ENCODE measurements at regions not wholly inside any gene's neighbourhood (a gene's known extent, or its start where the extent isn't known, plus 50 kb on each side); places are given as distances from the start of the nearest gene placed in this dataset.
A peak's percentile ranks its signal among the peaks of the same experiment; 100 is the strongest.
"Not testable (repeated sequence)": the region's sequence is repeated elsewhere in the genome, so short reads cannot be mapped to it uniquely, and the experiment has no call there.

- CTCF ChIA-PET = no interaction called here
- DNase-seq = no peak
- Mint-ChIP-seq H3K4me1 (peaks cover 16% of the 10 kb centered on the region), H3K27ac (no peak overlapping the region), H3K4me3 (no peak overlapping the region), H3K9me3 (no peaks in the 10 kb centered on the region), H3K36me3 (no peaks in the 10 kb centered on the region), H3K27me3 (peaks cover 7% of the 10 kb centered on the region)
Observed at GRCh38 chr15:81056304-81056703, 55.6 kb downstream of the TLNRD1 start.

GRCh38 chr15:81060470-81060869 is 59.7 kb downstream of the TLNRD1 start:
- DNase-seq = no peak
- H3K9me3 Mint-ChIP-seq = no peaks in the 10 kb centered on the region
- CTCF ChIA-PET = interaction anchor here (1.7 kb wide), 1 partner anchor 206 kb away, joined by 4 read pairs; no protein-coding TSS in a partner anchor
- no peak overlapping the region for H3K27ac Mint-ChIP-seq
- peaks cover 3% of the 10 kb centered on the region for H3K4me1 Mint-ChIP-seq
- H3K4me3 Mint-ChIP-seq = no peak overlapping the region
- H3K27me3 Mint-ChIP-seq = peaks cover 7% of the 10 kb centered on the region
- no peaks in the 10 kb centered on the region for H3K36me3 Mint-ChIP-seq

GRCh38 chr15:81060907-81061306 is 60.2 kb downstream of the TLNRD1 start:
- Mint-ChIP-seq H3K27me3 (peaks cover 7% of the 10 kb centered on the region), H3K4me1 (peaks cover 3% of the 10 kb centered on the region), H3K9me3 (no peaks in the 10 kb centered on the region), H3K27ac (no peak overlapping the region), H3K4me3 (no peak overlapping the region), H3K36me3 (no peaks in the 10 kb centered on the region)
- CTCF ChIA-PET = interaction anchor here (1.7 kb wide), 1 partner anchor 205 kb away, joined by 4 read pairs; no protein-coding TSS in a partner anchor
- no peak for DNase-seq

- Mint-ChIP-seq H3K9me3 (no peaks in the 10 kb centered on the region), H3K4me3 (no peak overlapping the region), H3K27me3 (peaks cover 7% of the 10 kb centered on the region), H3K36me3 (no peaks in the 10 kb centered on the region), H3K4me1 (peaks cover 3% of the 10 kb centered on the region), H3K27ac (no peak overlapping the region)
- DNase-seq = no peak
- CTCF ChIA-PET = no interaction called here
Observed at GRCh38 chr15:81061490-81062253, 60.9 kb downstream of the TLNRD1 start.

GRCh38 chr15:81062937-81063336 is 62.2 kb downstream of the TLNRD1 start:
- Mint-ChIP-seq H3K27ac (no peak overlapping the region), H3K27me3 (peaks cover 9% of the 10 kb centered on the region)
- CTCF ChIA-PET = no interaction called here

GRCh38 chr15:81064253-81064652 is 63.5 kb downstream of the TLNRD1 start:
- no peak overlapping the region for H3K27ac Mint-ChIP-seq
- no peak overlapping the region for H3K4me3 Mint-ChIP-seq
- CTCF ChIA-PET = interaction anchor here (1.5 kb wide), 1 partner anchor 202 kb away, joined by 4 read pairs; no protein-coding TSS in a partner anchor
- DNase-seq = no peak
- H3K27me3 Mint-ChIP-seq = peaks cover 12% of the 10 kb centered on the region
- no peaks in the 10 kb centered on the region for H3K9me3 Mint-ChIP-seq
- H3K36me3 Mint-ChIP-seq = no peaks in the 10 kb centered on the region
- peaks cover 7% of the 10 kb centered on the region for H3K4me1 Mint-ChIP-seq

More at GRCh38 chr15:81062937-81063336, 62.2 kb downstream of the TLNRD1 start:
- DNase-seq = no peak
- Mint-ChIP-seq H3K4me1 (peaks cover 3% of the 10 kb centered on the region), H3K9me3 (no peaks in the 10 kb centered on the region), H3K4me3 (no peak overlapping the region), H3K36me3 (no peaks in the 10 kb centered on the region)

- DNase-seq, H3K9me3 Mint-ChIP-seq, H3K4me3 Mint-ChIP-seq, H3K36me3 Mint-ChIP-seq, CTCF ChIA-PET, H3K4me1 Mint-ChIP-seq, H3K27ac Mint-ChIP-seq: not testable (repeated sequence)
- H3K27me3 Mint-ChIP-seq = peaks cover 20% of the 10 kb centered on the region
Observed at GRCh38 chr15:81067567-81067966, 66.5 kb upstream of the CFAP161 start.

- CTCF ChIA-PET = no interaction called here
- H3K4me1 Mint-ChIP-seq = peaks cover 4% of the 10 kb centered on the region
- peaks cover 20% of the 10 kb centered on the region for H3K27me3 Mint-ChIP-seq
Observed at GRCh38 chr15:81068516-81068915, 65.6 kb upstream of the CFAP161 start.

GRCh38 chr15:81069356-81069755 is 64.7 kb upstream of the CFAP161 start:
- no peak for DNase-seq
- H3K4me1 Mint-ChIP-seq = peaks cover 11% of the 10 kb centered on the region
- CTCF ChIA-PET = no interaction called here
- H3K27me3 Mint-ChIP-seq = peaks cover 20% of the 10 kb centered on the region
- no peaks in the 10 kb centered on the region for H3K36me3 Mint-ChIP-seq
- no peak overlapping the region for H3K27ac Mint-ChIP-seq
- H3K4me3 Mint-ChIP-seq = no peak overlapping the region
- H3K9me3 Mint-ChIP-seq = no peaks in the 10 kb centered on the region

More at GRCh38 chr15:81068516-81068915, 65.6 kb upstream of the CFAP161 start:
- H3K9me3 Mint-ChIP-seq = no peaks in the 10 kb centered on the region
- no peak overlapping the region for H3K27ac Mint-ChIP-seq
- no peak overlapping the region for H3K4me3 Mint-ChIP-seq
- H3K36me3 Mint-ChIP-seq = no peaks in the 10 kb centered on the region
- no peak for DNase-seq

- CTCF ChIA-PET = no interaction called here
- Mint-ChIP-seq H3K4me3 (no peak overlapping the region), H3K9me3 (no peaks in the 10 kb centered on the region), H3K27ac (no peak overlapping the region), H3K36me3 (no peaks in the 10 kb centered on the region), H3K27me3 (peaks cover 21% of the 10 kb centered on the region), H3K4me1 (peaks cover 17% of the 10 kb centered on the region)
- no peak for DNase-seq
Observed at GRCh38 chr15:81069909-81070308, 64.2 kb upstream of the CFAP161 start.

- H3K4me1 Mint-ChIP-seq = peaks cover 27% of the 10 kb centered on the region
- no peaks in the 10 kb centered on the region for H3K9me3 Mint-ChIP-seq
- no peak for DNase-seq
- CTCF ChIA-PET = no interaction called here
- no peaks in the 10 kb centered on the region for H3K36me3 Mint-ChIP-seq
- H3K27ac Mint-ChIP-seq = no peak overlapping the region
- H3K4me3 Mint-ChIP-seq = no peak overlapping the region
- H3K27me3 Mint-ChIP-seq = peaks cover 23% of the 10 kb centered on the region
Observed at GRCh38 chr15:81071120-81071519, 63.0 kb upstream of the CFAP161 start.

- Mint-ChIP-seq H3K4me3 (no peak overlapping the region), H3K27me3 (peaks cover 23% of the 10 kb centered on the region), H3K4me1 (peaks cover 27% of the 10 kb centered on the region), H3K36me3 (no peaks in the 10 kb centered on the region), H3K9me3 (no peaks in the 10 kb centered on the region), H3K27ac (no peak overlapping the region)
- CTCF ChIA-PET = no interaction called here
- no peak for DNase-seq
Observed at GRCh38 chr15:81071705-81072104, 62.4 kb upstream of the CFAP161 start.

GRCh38 chr15:81072551-81072950 is 61.5 kb upstream of the CFAP161 start:
- DNase-seq = no peak
- CTCF ChIA-PET = no interaction called here
- Mint-ChIP-seq H3K27me3 (peaks cover 19% of the 10 kb centered on the region), H3K36me3 (no peaks in the 10 kb centered on the region), H3K9me3 (peaks cover 1% of the 10 kb centered on the region), H3K27ac (no peak overlapping the region), H3K4me1 (peaks cover 27% of the 10 kb centered on the region), H3K4me3 (no peak overlapping the region)

- Mint-ChIP-seq H3K4me3 (no peak overlapping the region), H3K9me3 (peaks cover 4% of the 10 kb centered on the region), H3K27ac (no peak overlapping the region), H3K27me3 (peaks cover 11% of the 10 kb centered on the region), H3K36me3 (no peaks in the 10 kb centered on the region), H3K4me1 (peaks cover 24% of the 10 kb centered on the region)
- CTCF ChIA-PET = interaction anchor here (1.1 to 1.2 kb wide), 2 partner anchors 22 to 105 kb away, joined by 3 read pairs; no protein-coding TSS in a partner anchor
- DNase-seq = no peak
Observed at GRCh38 chr15:81073801-81074200, 60.3 kb upstream of the CFAP161 start.

GRCh38 chr15:81074773-81075172 is 59.3 kb upstream of the CFAP161 start:
- no peak overlapping the region for H3K4me3 Mint-ChIP-seq
- CTCF ChIA-PET = interaction anchor here (1.1 kb wide), 1 partner anchor 106 kb away, joined by 3 read pairs; no protein-coding TSS in a partner anchor

More at GRCh38 chr15:81074773-81075172, 59.3 kb upstream of the CFAP161 start:
- peaks cover 11% of the 10 kb centered on the region for H3K27me3 Mint-ChIP-seq
- peaks cover 4% of the 10 kb centered on the region for H3K9me3 Mint-ChIP-seq
- no peak for DNase-seq
- H3K27ac Mint-ChIP-seq = peak overlapping the region; percentile 75
- peaks cover 24% of the 10 kb centered on the region for H3K4me1 Mint-ChIP-seq
- no peaks in the 10 kb centered on the region for H3K36me3 Mint-ChIP-seq

All from activated naive CD4-positive, alpha-beta T cell treated with anti-CD3 and anti-CD28 coated beads, Interleukin-2, amount 10 ng/mL, durations not matched to agents 7 days and 5 days (primary cell).